Right lobe of liver (tissue), 4 donors: ENCODE measurements at regions not wholly inside any gene's neighbourhood (a gene's known extent, or its start where the extent isn't known, plus 50 kb on each side); places are given as distances from the start of the nearest gene placed in this dataset.

Experiments used
- POLR2A ChIP-seq: fragments of 450-650 bp; IDR thresholded peaks from one replicate; pipeline ENCODE4 v1.6.1; 2017; ENCODE audit warnings: antibody characterized with exemption, mild to moderate bottlenecking
- TF ChIP-seq, protein P1 (sequence below), 4 donors: fragments of 200-600 bp in 3 of 4; fragments of 450-650 bp in 1 of 4; IDR thresholded peaks; one replicate each; pipeline versions ENCODE4 v1.5.1 to v1.8.0; 2016 to 2022; ENCODE audit warnings: antibody characterized with exemption in 4 of 4, mild to moderate bottlenecking in 2 of 4
- donor health status: DM: no; HTN: no; CAD: no.
- donor health status: DM: no; HTN: no; CAD: no.
- donor health status: DM: no; HTN: yes; CAD: no.

DNA sequence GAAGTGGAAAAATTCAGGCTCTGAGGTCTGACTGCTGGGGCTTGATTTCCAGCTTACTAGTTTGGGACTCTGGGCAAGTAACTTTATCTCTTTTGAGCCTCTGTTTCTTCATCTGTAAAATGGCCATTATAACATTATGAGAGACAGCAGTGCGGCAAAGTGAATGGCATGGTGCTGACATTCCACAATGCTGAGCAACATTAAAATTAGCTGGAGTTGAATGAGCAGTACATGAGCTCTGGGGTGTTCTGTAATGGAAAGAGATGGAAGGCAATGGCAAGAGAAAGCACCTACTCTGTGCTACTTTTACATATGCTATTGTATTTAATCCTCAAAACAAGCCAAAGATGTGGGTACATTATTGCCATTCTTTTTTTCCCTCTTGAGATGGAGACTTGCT is 535.7 kb upstream of the CDH11 start:
- TF ChIP-seq, protein P1, sequence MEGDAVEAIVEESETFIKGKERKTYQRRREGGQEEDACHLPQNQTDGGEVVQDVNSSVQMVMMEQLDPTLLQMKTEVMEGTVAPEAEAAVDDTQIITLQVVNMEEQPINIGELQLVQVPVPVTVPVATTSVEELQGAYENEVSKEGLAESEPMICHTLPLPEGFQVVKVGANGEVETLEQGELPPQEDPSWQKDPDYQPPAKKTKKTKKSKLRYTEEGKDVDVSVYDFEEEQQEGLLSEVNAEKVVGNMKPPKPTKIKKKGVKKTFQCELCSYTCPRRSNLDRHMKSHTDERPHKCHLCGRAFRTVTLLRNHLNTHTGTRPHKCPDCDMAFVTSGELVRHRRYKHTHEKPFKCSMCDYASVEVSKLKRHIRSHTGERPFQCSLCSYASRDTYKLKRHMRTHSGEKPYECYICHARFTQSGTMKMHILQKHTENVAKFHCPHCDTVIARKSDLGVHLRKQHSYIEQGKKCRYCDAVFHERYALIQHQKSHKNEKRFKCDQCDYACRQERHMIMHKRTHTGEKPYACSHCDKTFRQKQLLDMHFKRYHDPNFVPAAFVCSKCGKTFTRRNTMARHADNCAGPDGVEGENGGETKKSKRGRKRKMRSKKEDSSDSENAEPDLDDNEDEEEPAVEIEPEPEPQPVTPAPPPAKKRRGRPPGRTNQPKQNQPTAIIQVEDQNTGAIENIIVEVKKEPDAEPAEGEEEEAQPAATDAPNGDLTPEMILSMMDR (IDR thresholded peaks at IDR 0.05) = no peak
- TF ChIP-seq POLR2A = no peak
